NCI-H2081 (cell line): ENCODE measurements at regions not wholly inside any gene's neighbourhood (a gene's known extent, or its start where the extent isn't known, plus 50 kb on each side); places are given as distances from the start of the nearest gene placed in this dataset.
"Not testable (repeated sequence)": the region's sequence is repeated elsewhere in the genome, so short reads cannot be mapped to it uniquely, and the experiment has no call there.

Experiments used
- DNase-seq, 2 experiments: peaks; one replicate each; lab custom pipeline; 2025; lab: John Stamatoyannopoulos, UW

GRCh38 chr1:224791362-224791941 lies 138.0 kb upstream of the DNAH14 start:
- no peak for DNase-seq

- DNase-seq: no peak
Measured at GRCh38 chr1:224795591-224795990, 133.9 kb upstream of the DNAH14 start.

- DNase-seq: no peak
Measured at GRCh38 chr1:224799083-224799482, 130.4 kb upstream of the DNAH14 start.

- no peak for DNase-seq
Measured at GRCh38 chr1:224800486-224801119, 128.9 kb upstream of the DNAH14 start.

GRCh38 chr1:224801844-224802490 lies 127.5 kb upstream of the DNAH14 start:
- no peak for DNase-seq

GRCh38 chr1:224802617-224803016 lies 126.9 kb upstream of the DNAH14 start:
- DNase-seq: no peak

- no peak for DNase-seq
Measured at GRCh38 chr1:224804220-224804619, 125.3 kb upstream of the DNAH14 start.

- DNase-seq: no peak
Measured at GRCh38 chr1:224805889-224806288, 123.6 kb upstream of the DNAH14 start.

- no peak for DNase-seq
Measured at GRCh38 chr1:224809137-224809536, 120.3 kb upstream of the DNAH14 start.

- DNase-seq: no peak
Measured at GRCh38 chr1:224809613-224810012, 119.9 kb upstream of the DNAH14 start.

GRCh38 chr1:224811564-224811963 lies 117.9 kb upstream of the DNAH14 start:
- no peak for DNase-seq

GRCh38 chr1:224815647-224816046 lies 113.8 kb upstream of the DNAH14 start:
- no peak for DNase-seq

- no peak for DNase-seq
Measured at GRCh38 chr1:224816062-224816461, 113.4 kb upstream of the DNAH14 start.

GRCh38 chr1:224817382-224817781 lies 112.1 kb upstream of the DNAH14 start:
- DNase-seq: no peak

GRCh38 chr1:224819861-224820260 lies 109.6 kb upstream of the DNAH14 start:
- DNase-seq: no peak

GRCh38 chr1:224820341-224820740 lies 109.1 kb upstream of the DNAH14 start:
- DNase-seq: no peak

GRCh38 chr1:224821751-224822150 lies 107.7 kb upstream of the DNAH14 start:
- DNase-seq: not testable (repeated sequence)

- no peak for DNase-seq
Measured at GRCh38 chr1:224825525-224826000, 103.9 kb upstream of the DNAH14 start.

GRCh38 chr1:224828691-224829090 lies 100.8 kb upstream of the DNAH14 start:
- DNase-seq: no peak

GRCh38 chr1:224831501-224831900 lies 98.0 kb upstream of the DNAH14 start:
- DNase-seq: no peak

- DNase-seq: not testable (repeated sequence)
Measured at GRCh38 chr1:224839648-224840300, 89.7 kb upstream of the DNAH14 start.

- not testable (repeated sequence) for DNase-seq
Measured at GRCh38 chr1:224841803-224842202, 87.7 kb upstream of the DNAH14 start.
